Endothelial cell (in vitro differentiated cells): ENCODE measurements at regions not wholly inside any gene's neighbourhood (a gene's known extent, or its start where the extent isn't known, plus 50 kb on each side); places are given as distances from the start of the nearest gene placed in this dataset.

Experiments used
- DNase-seq: peaks from one replicate; pipeline ENCODE4 v3.0.0; 2021; ENCODE audit warnings: low spot score
- H3K27ac Mint-ChIP-seq: one replicate; pipeline ENCODE4 v1.8.0; 2021; ENCODE audit warnings: mixed read lengths, inconsistent platforms; ENCODE audit not compliant: unreplicated experiment
- H3K27me3 Mint-ChIP-seq: one replicate; pipeline ENCODE4 v1.8.0; 2021; ENCODE audit warnings: mild to moderate bottlenecking, moderate library complexity, mixed read lengths, inconsistent platforms; ENCODE audit not compliant: unreplicated experiment
- H3K36me3 Mint-ChIP-seq: one replicate; pipeline ENCODE4 v1.8.0; 2021; ENCODE audit warnings: mild to moderate bottlenecking, low read depth, mixed read lengths, inconsistent platforms; ENCODE audit not compliant: unreplicated experiment
- H3K4me1 Mint-ChIP-seq: one replicate; pipeline ENCODE4 v1.8.0; 2021; ENCODE audit warnings: mild to moderate bottlenecking, mixed read lengths, inconsistent platforms; ENCODE audit not compliant: unreplicated experiment
- H3K4me3 Mint-ChIP-seq: one replicate; pipeline ENCODE4 v1.8.0; 2021; ENCODE audit warnings: mild to moderate bottlenecking, mixed read lengths, inconsistent platforms; ENCODE audit not compliant: unreplicated experiment
- H3K9me3 Mint-ChIP-seq: one replicate; pipeline ENCODE4 v1.8.0; 2021; ENCODE audit warnings: mixed read lengths, inconsistent platforms; ENCODE audit not compliant: unreplicated experiment
- CTCF ChIP-seq: fragments of 200-600 bp; sonication (generic); IDR thresholded peaks from one replicate; pipeline ENCODE4 v1.5.0; 2021; ENCODE audit warnings: antibody characterized with exemption; ENCODE audit not compliant: unreplicated experiment

GRCh38 chr18:56374007-56374655 is 264.3 kb downstream of the TXNL1 start:
- Mint-ChIP-seq H3K27ac (no peak overlapping the region), H3K4me3 (no peak overlapping the region), H3K27me3 (no peaks in the 10 kb centered on the region), H3K36me3 (no peaks in the 10 kb centered on the region), H3K9me3 (no peaks in the 10 kb centered on the region), H3K4me1 (no peaks in the 10 kb centered on the region)
- no peak for DNase-seq
- TF ChIP-seq CTCF = no peak

- H3K27ac Mint-ChIP-seq = no peak overlapping the region
- no peaks in the 10 kb centered on the region for H3K36me3 Mint-ChIP-seq
- H3K4me3 Mint-ChIP-seq = no peak overlapping the region
- no peaks in the 10 kb centered on the region for H3K4me1 Mint-ChIP-seq
- DNase-seq = no peak
- no peaks in the 10 kb centered on the region for H3K9me3 Mint-ChIP-seq
- no peaks in the 10 kb centered on the region for H3K27me3 Mint-ChIP-seq
- no peak for TF ChIP-seq CTCF
These were observed 264.8 kb downstream of the TXNL1 start for GRCh38 chr18:56373601-56374000.

GRCh38 chr18:56368066-56368465 is 270.3 kb downstream of the TXNL1 start:
- no peak for DNase-seq
- Mint-ChIP-seq H3K4me1 (no peaks in the 10 kb centered on the region), H3K4me3 (no peak overlapping the region), H3K9me3 (no peaks in the 10 kb centered on the region), H3K27me3 (no peaks in the 10 kb centered on the region), H3K27ac (no peak overlapping the region), H3K36me3 (no peaks in the 10 kb centered on the region)
- no peak for TF ChIP-seq CTCF

GRCh38 chr18:56358608-56359280 is 279.6 kb downstream of the TXNL1 start:
- no peak for DNase-seq
- Mint-ChIP-seq H3K36me3 (peaks cover 5% of the 10 kb centered on the region), H3K27me3 (peaks cover 1% of the 10 kb centered on the region), H3K9me3 (peaks cover 4% of the 10 kb centered on the region), H3K4me3 (no peak overlapping the region), H3K4me1 (no peaks in the 10 kb centered on the region), H3K27ac (no peak overlapping the region)
- TF ChIP-seq CTCF = no peak

GRCh38 chr18:56353663-56354260 is 284.6 kb downstream of the TXNL1 start:
- Mint-ChIP-seq H3K27ac (no peak overlapping the region), H3K36me3 (no peaks in the 10 kb centered on the region), H3K27me3 (no peaks in the 10 kb centered on the region), H3K9me3 (no peaks in the 10 kb centered on the region), H3K4me3 (no peak overlapping the region), H3K4me1 (no peaks in the 10 kb centered on the region)
- DNase-seq = no peak
- TF ChIP-seq CTCF = no peak
